Stimulated activated CD4-positive, alpha-beta T cell treated with anti-CD3 and anti-CD28 coated beads, Interleukin-4, amount 100 ng/mL, for 24 hours (primary cell): ENCODE measurements at regions not wholly inside any gene's neighbourhood (a gene's known extent, or its start where the extent isn't known, plus 50 kb on each side); places are given as distances from the start of the nearest gene placed in this dataset.

ENCODE experiments used
- DNase-seq: peaks from one replicate; pipeline ENCODE4 v3.0.0-alpha.2; 2020

DNA sequence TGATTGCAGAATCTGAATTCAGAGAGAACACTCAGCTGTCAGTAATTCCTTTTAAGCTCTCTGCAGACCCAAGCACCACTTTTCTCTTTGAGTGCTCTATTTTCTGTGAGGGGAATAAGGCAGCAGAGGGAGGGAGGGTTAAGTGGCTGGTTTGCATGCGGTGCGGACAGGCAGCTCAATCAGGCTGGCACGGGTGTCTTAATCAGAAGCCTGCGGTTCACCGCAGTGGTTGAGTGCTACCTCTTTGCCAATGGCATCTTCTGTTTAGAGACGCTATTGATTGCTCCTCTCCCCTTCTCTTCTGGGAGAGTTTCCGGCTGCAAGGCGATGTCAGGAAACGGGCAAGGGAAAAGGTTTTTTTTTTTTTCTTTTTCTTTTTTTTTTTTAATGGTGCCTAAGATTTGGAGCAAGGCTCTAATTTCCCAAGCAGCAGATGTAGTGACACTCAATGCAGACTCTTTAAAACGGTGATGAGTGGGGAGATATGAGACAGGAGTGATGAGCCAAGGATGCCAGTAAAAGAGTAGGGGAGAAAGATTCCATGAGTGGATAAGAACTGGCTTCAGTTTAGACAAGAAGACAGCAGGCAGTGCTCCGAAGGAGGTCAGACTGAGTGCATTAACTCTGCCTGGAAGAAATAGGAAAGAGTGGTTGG lies 533.7 kb upstream of the SEL1L start:
- DNase-seq = no peak

DNA sequence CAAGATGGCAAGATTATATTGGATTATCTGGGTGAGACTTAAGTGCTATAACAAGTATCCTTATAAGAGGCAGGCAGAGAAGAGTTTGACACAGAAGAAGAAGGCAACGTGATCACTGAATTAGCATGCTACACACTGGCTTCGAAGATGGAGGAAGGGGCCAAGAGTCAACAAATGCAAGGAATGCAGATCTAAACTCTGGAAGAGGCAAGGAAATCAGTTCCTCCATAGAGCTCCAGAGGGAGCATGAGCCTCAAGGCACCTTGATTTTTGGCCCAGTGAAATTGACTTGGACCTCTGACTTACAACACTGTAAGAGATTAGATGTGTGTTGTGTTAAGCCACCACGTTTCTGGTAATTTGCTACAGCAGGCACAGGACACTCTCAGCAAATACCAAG lies 536.4 kb upstream of the SEL1L start:
- no peak for DNase-seq

DNA sequence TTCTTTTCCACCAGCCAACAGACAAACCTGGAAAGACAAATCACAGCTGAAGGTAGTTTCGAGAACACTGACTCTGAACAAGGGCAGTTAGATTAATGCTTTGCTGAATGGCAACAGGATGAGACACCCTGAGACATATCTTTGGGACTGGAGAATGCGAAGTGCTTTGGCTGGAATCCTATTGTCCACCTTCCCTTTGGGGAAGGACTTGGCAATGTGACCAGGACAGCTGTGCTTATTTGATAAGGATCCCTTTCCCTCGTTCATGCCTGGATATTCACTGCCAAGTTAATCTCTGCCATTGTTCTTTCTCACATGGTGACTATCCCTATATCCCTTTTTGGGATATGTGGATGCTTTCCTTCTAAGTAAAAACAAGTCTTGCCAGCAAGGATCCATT lies 537.1 kb upstream of the SEL1L start:
- DNase-seq = no peak

DNA sequence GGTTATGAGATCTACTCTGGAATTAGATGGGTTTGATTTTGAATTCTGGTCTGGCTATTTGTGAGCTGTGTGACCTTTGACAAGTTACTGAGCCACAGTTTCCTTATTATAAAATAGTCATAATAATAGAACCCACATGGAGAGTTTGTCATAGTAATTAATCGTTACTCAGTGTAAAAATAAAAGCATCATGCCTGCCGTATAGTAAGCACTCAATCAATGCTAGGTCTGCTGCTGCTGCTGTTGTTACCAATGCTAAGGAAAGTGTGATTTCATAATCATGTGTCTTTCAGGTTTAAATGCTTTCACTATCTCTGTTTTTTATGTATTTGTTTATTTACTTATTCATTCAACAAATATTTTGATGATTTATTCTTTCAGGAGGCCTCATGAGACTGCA lies 539.9 kb upstream of the SEL1L start:
- no peak for DNase-seq

DNA sequence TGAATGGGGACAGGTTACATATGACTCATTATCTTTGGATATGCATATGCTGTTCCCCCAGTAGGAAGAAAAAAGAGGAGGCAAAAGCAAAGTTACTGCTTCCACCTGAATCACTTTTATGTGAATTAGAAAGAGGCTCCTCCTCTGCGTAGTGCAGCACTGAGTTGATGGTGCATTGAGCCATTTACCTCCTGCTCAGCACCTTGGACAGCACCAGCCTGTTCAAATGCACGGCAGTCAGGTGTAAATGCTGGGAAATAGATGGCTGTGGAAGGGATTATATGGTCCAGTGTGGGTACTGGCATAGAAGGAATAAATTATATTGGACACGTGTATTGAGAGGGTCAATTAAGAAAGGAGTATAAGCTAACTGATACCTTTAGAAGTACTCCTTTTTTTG lies 541.9 kb upstream of the SEL1L start:
- no peak for DNase-seq

DNA sequence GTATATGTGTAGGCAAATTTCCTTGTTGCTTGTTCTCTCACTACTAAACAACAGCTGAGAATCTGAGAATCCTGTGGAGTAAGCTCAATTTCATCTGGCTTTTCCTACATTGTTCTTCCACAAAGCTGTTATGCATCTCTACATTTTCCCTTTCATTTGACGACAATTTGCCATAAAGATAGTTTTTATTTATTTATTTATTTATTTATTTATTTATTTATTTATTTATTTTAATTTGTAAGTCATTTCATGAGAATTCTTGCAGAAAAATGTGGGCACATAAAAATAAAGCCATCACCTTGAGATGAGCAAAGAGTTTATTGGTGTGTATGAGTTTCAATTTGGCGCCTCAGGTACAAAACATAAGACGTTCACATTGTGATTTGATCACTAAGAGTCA lies 545.9 kb upstream of the SEL1L start:
- DNase-seq = no peak

DNA sequence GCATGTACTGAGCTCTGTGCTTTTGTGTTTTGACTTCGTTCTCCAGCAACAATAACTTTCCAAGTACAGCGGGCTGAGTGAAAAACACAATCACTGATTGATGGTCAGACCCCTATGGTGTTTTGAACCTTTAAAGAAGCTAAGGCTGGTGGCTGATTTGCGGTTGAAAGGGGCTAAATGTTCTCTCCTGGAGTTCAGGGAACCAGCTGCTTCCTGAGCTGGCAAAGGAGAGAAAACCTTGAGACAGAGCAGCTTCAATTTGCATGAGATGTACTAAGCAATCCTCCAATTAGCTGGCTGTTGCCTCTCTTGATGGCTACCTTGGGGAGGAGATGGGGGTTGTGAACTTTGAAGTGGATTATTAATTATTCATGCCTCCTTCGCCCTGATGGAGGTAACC lies 546.7 kb upstream of the SEL1L start:
- no peak for DNase-seq

DNA sequence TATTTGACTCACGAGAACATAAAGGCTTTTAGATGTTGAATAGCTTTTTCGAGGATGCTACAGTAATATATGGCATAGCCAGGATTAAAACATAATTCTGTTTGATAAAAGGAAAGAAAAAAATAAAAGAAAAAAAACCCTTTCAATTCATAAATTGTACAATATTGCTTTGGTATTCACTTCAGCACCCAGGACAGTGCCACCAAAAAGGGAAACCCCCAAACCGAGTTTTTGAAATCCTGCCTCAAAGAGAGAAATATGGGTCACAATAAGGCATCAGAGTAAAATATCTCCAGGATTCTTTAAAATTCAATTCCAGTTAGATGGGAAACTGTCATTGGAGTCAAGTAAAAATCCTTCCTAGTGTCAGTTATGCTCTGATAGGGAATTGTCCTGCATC lies 551.2 kb upstream of the SEL1L start:
- DNase-seq = no peak

DNA sequence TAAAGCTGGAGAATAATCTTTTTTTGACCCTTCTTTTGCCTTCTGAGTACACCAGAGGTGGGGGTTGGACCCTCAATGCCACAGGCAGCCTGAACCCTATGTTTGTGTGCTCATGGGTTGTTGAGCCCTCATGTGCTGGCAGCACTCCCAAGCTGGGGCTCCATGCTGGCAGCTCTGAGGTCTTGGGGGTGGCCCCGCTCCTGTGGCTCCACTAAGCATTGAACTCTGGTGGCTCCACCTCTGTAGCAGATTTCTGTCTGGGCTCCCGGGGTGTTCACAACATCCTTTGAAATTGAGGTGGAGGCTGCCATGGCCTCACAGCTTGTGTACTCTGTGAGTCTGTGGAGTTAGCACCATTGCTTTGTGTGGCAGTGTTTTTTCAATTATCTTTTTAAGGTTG lies 557.4 kb upstream of the SEL1L start:
- DNase-seq = no peak

DNA sequence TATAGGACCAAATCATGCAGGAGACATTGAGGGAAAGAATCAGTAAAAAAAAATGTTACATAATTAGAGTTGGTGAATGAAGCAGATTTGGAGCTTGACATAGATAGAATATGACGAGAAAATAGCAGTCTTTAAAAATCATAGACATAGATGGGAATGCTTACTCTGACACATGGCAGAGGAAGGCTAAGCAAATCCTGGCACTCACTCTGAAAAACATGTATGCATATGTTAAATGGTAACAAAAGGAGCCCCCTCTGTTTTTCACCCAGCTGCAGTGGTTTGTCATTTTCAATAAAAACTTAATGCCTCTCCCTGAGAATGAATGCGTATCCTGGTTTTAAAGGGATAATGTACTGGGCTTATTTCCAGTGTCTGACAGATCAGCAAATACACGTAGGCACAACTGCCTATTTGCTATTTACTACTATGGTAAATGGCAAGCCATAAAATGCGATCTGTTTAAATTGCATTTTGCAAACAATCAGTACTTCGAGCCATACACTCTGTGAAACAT lies 561.2 kb upstream of the SEL1L start:
- no peak for DNase-seq

DNA sequence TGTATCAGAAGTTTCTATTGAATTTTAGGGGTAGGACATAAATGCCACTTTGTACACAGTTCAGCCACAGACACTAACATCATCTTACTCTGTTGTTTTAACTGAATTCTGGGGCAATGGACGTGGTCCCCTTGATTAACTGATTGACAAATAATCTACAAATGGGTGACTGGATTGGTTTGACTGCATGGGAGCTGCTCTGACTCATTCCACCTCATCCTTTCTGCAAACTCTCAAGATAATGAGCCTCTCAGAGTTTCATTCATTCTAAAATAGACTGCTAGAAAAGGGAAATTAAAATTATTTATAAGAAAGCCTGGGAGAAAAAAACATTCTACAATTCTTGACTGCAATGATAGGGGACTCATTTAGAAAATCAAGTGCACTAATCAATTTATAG lies 570.4 kb upstream of the SEL1L start:
- no peak for DNase-seq

DNA sequence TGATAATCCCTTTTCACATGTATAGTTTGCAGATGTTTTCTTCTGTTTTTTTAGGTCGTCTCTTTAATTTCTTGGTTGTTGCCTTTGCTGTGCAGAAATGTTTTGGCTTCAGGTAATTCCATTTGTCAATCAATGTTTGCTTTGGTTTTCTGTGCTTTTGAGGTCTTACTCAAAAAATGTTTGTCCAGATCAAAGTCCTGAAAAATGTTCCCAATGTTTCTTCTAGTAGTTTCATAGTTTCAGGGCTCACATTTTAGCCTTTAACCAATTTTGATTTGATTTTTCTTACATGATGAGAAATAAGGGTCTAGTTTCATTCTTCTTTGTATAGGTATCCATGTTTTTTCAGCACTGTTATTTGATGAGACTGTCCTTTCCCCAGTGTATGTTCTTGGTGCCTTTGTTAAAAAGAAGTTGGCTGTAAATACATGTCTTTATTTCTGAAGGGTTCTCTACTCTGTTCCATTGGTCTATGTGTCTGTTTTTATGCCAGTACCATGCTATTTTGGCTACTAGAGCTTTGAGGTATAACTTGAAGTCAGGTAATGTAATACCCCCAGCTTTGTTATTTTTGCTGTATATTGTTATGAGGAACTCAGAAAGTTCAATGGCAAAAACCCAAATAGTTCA lies 578.7 kb upstream of the SEL1L start:
- DNase-seq = no peak

DNA sequence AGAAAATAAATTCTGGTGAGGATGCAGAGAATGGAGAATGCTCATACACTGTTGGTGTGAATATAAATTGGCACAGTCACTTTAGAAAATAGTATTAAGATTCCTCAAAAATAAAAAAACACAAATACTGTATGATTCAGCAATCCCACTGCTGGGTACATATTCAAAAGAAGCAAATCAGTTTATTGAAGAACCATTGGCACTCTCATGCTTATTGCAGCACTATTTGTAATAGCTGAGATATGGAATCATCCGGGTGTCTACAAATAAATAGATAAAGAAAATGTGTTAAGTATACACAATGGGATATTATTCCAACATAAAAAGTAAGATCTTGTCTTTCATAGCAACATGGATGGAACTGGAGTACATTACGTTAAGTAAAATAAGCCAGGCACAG lies 579.4 kb upstream of the SEL1L start:
- no peak for DNase-seq

DNA sequence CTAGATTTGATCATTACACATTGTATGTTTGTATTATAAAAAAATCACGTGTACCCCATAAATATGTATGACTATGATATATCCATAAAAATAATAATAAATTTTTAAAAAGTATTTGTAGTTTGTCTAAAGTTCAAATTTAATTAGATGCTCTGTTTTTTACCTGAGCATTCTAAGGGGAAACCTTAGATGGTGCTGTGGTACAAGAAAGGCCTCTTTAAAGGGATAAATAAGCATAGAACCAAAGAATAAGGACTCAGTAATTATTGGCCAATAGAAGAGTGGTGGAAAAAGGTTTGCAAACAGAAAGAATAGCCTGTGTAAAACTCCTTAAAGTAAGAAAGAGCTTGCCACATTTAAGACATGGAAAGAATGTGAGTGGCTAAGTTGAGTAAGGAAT lies 580.1 kb upstream of the SEL1L start:
- DNase-seq = no peak

DNA sequence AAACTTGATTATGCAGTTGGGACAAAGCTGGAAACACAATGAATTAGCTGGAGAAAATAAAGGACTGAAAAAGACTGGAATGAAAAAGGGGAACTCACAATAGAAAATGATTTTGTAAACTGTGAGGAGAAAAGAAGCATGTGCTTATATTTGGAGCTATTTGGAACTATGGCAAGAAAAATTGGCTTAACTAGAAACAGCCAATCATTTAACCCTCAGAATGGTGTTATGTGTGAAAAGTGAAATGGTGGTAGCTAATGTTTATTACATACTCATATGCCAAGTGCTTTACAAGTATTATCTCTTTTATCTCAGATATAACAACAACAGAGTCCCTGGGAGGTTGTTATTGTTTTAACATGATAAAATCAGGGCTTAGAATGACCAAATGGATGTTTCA lies 583.1 kb upstream of the SEL1L start:
- no peak for DNase-seq

DNA sequence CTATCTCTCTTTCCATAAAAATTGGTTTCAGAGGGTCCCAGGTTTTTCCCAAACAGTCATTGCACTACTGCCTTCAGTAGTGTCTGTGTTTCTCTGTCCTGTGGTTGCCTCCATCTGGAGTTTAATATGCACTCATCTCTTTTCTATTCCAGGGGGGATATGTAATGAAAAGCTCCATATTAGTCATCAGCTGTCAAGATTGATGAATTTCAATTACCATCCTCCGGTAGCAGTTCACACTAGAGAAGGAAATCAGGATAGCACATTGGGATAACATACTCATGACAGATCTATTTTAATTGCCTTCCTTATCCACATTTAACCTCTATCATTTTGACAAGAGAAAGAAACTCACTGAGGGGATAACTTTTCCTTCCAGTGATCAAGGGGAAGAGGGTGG lies 589.0 kb upstream of the SEL1L start:
- DNase-seq = no peak

DNA sequence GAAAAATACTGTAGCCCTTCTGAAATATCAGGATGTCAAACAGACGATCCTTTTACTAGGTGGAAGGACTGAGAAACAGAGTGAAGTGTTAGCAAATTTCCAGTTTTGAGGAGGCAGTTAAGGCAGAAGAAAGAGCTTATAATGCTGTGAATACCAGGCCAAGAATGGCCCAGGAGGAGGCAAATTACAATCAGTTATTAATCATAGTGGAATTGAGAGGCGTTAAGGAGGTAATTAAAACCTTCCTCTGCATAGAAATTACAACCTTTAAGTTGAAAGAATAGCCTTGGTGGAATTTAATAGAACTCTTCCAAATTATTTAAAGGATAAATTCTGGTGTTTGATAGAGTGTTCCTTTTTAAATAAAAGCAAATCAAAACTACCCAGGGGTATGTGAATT lies 590.9 kb upstream of the SEL1L start:
- DNase-seq = no peak

DNA sequence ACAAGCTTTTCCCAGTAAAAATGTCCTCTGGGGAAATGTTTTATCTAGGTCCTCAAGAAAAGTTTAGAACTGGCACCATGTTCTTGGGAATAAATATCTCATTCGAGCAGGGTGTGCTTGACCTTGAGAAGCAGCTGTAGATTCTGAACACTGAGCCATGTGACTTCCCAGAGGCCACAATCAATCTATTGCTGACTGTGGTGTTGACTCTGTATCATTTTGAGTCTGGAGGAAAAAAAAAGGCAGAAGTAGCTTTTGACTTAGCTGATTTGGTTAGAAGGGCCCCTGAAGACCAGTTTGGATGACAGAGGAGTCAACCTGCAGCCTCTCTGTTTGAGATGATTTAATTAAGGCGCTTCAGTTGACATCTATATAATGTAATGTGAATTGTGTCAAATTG lies 592.4 kb upstream of the SEL1L start:
- no peak for DNase-seq

DNA sequence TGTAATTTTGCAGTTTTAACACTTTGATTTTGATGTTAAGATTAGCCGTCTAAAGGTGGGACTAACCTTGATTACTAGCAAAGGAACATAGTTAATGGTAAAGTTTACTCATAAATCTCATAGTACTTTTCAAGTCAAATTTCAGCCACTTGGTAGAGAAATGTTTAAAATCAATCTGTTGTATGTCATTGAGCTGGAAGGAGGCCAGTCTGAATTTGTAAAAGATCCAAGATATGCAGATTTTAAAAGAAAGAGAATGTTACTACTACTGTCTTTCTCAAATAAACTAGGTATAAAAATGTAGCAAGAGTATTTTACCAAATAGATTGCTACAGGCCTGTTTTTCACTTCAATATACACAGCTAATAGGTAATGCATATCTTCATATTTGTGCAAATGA lies 600.8 kb upstream of the SEL1L start:
- DNase-seq = no peak

DNA sequence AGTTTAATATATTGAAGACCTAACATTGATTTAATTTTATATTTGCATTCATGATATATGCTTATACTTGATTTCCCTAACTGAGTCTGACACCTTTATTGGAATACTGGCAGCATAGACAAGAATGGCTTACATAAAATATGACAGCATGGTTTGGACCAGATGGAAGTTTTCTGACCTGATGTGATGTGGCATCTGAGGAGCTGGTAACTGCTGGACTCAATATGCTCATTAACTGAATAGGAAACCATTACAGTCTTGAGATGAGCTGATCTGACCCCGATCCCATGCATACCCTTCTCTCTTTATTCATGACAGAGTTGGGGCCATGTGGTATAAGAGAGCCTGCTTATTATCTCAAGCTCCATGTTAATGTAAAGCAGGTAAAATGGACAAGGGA lies 604.8 kb upstream of the SEL1L start:
- no peak for DNase-seq

DNA sequence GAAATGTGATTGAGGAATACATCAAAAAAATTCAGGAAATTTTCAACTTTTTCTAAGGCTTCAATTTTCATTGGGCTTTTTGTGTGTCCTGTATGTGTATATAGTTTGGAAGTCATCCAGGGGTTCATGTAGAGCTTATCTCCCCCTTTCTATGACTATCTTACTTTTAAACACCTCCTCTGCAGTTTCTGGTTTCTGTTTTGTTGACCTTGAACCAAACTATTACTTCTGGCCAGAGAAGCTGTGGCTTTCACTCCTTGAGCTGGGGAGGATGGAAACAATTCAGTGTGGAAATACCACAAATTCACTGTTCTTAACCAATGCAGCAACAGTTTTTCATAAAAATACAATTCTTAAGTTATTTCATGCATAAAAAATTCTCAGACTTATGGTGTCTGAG lies 613.2 kb upstream of the SEL1L start:
- DNase-seq = no peak

DNA sequence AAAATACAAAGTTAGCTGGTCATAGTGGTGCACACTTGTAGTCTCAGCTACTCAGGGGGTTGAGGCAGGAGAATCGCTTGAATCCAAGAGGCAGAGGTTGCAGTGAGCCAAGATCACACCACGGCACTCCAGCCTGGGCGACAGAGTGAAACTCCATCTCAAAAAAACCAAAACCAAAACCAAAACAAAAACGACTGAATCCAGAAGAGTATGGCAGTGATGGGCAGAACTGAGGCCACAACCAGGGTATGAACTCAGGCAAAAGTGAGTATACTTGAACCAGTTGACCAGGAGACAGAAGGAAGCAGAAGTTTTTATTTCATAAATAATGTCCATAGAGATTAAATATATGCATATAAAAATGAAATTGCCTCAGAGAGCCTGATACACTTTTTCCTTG lies 620.0 kb upstream of the SEL1L start:
- no peak for DNase-seq

DNA sequence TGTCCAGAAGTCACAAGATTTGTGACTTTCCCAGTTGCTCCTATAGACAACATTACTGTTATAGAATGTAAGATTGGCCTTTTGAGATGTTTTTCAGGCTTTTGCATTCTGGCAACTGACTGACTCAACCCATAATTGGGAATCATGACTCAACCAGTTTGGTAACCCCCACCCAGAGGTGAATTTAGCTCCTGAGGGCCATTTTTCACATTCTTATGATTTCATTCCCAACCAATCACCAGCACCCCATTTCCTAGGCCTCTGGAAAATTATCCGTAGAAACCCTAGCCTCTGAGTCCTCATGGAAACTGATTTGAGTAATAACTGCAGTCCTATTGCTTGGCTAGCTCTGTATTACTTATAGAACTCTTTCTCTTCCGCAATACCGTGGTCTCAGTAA lies 626.0 kb upstream of the SEL1L start:
- DNase-seq = no peak

DNA sequence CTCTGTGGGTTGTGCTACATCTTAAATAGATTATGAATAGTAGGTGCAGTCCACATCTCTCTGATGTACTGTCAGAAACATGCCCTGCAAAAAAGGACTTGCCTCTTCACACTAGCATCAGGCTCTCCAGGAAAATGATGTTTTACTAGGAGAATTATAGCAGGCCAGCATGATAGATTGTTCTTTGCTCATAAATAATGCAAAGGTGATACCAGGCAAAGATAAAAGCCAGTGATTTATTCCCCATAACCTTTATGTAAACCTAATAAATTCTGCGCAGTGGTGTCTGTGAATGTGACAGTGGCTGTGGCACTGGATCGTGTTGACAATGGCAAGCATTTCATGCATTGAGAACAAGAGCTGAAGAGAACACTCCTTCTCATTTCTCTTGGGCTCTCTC lies 646.5 kb upstream of the SEL1L start:
- no peak for DNase-seq

DNA sequence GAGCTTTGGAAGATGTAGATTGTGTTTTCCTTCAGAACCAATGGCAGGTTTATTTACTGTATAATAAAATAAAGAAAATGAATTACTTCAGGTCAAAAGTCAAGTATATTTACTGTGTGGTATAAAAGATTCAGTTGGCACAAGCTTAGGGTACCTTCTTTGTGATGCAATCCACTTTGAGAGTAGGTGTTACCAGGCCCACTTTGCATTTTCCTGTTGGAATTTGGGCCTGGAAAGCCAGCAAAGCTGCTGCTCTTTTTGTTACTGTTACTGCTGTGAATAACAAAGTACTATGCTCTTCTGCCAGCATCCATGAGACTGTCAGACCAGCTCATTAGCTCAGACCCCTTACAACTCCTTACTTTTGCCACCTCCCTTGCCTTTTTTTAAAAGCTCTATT lies 649.0 kb upstream of the SEL1L start:
- no peak for DNase-seq
